Bronchial epithelial cell (primary cell): ENCODE measurements at regions not wholly inside any gene's neighbourhood (a gene's known extent, or its start where the extent isn't known, plus 50 kb on each side); places are given as distances from the start of the nearest gene placed in this dataset.

Experiments used
- DNase-seq: peaks from one replicate; pipeline ENCODE4 v3.0.0-alpha.2; 2010; ENCODE audit warnings: low read depth
- FAIRE-seq: peaks from 2 replicates; lab custom pipeline; 2011; peaks lifted over from hg19 to GRCh38; lab: Jason Lieb, UNC
- H3K27me3 ChIP-seq: 2 replicates; pipeline ENCODE4 v1.5.1; 2011; ENCODE audit warnings: low read length; ENCODE audit not compliant: control insufficient read depth, insufficient read depth
- H3K36me3 ChIP-seq: 2 replicates; pipeline ENCODE4 v1.5.1; 2011; ENCODE audit warnings: low read length; ENCODE audit not compliant: control insufficient read depth, insufficient read depth
- H3K4me3 ChIP-seq: 2 replicates; pipeline ENCODE4 v1.5.1; 2011; ENCODE audit warnings: mild to moderate bottlenecking, low read depth, low read length, control low read depth
- CTCF ChIP-seq: IDR thresholded peaks from 2 replicates; pipeline ENCODE4 v1.5.1; 2011; ENCODE audit warnings: mild to moderate bottlenecking, moderate library complexity, low read length, control low read depth, inconsistent platforms; ENCODE audit not compliant: insufficient read depth, severe bottlenecking

DNA sequence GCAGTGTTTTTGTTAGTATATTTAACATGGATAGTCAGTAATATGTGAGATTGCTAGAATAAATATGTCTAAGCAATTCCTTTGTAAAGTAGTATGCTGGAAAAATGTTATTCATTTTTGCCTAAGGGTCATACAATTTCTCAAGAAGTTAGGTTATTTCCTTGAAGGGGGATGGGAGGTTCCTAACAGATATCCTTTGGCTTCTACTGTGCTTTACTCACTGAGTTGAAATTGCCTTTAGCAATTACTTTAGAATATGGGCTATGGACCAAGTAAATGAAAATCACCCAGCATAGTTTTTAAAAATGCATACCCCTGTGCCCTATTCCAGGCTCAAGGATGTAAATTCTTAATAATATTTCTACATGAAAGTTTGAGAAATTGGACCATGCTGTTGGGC lies 1386.4 kb upstream of the SLC39A10 start:
- DNase-seq, result no peak
- TF ChIP-seq CTCF, result no peak
- H3K4me3 ChIP-seq, result no peak overlapping the region
- FAIRE-seq, result no peak
- H3K36me3 ChIP-seq, result no peaks in the 10 kb centered on the region
- H3K27me3 ChIP-seq, result no peaks in the 10 kb centered on the region

GRCh38 chr2:194264586-194264985 lies 1392.4 kb upstream of the SLC39A10 start:
- Histone ChIP-seq H3K27me3 (no peaks in the 10 kb centered on the region), H3K36me3 (no peaks in the 10 kb centered on the region), H3K4me3 (no peak overlapping the region)
- TF ChIP-seq CTCF, result no peak
- FAIRE-seq (no peak), DNase-seq (no peak)

- no peak for TF ChIP-seq CTCF
- DNase-seq (no peak), FAIRE-seq (no peak)
- Histone ChIP-seq H3K36me3 (no peaks in the 10 kb centered on the region), H3K4me3 (no peak overlapping the region), H3K27me3 (no peaks in the 10 kb centered on the region)
Measured at GRCh38 chr2:194260185-194260584, 1396.8 kb upstream of the SLC39A10 start.

DNA sequence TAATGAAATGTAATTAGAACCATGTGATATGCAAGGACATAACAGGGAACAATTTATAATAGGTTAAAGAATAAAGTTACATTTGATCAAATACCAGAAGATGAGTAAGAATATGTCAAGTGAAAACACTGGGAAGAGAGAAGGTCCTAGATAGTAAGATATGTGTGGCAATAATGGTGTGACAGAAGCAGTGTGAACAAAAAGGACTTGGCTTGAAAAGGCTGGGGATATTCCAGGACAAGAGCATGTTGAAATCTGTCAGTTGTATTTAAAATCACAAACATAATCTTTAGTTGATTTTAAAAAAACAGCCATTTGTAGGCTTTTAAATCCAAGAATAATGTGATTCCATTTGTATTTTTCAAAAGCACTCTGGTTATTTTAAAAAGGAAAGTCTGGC lies 1399.9 kb upstream of the SLC39A10 start:
- TF ChIP-seq CTCF, result no peak
- FAIRE-seq, result no peak

GRCh38 chr2:194253528-194254259 lies 1403.3 kb upstream of the SLC39A10 start:
- H3K36me3 ChIP-seq, result no peaks in the 10 kb centered on the region
- no peak overlapping the region for H3K4me3 ChIP-seq
- TF ChIP-seq CTCF, result no peak
- H3K27me3 ChIP-seq, result no peaks in the 10 kb centered on the region
- no peak for DNase-seq
- no peak for FAIRE-seq

More for the DNA sequence above, 1399.9 kb upstream of the SLC39A10 start:
- H3K27me3 ChIP-seq, result no peaks in the 10 kb centered on the region
- DNase-seq, result no peak
- H3K4me3 ChIP-seq, result no peak overlapping the region
- H3K36me3 ChIP-seq, result no peaks in the 10 kb centered on the region

- FAIRE-seq, result no peak
- no peak for TF ChIP-seq CTCF
- H3K27me3 ChIP-seq, result no peaks in the 10 kb centered on the region
- no peak overlapping the region for H3K4me3 ChIP-seq
- no peaks in the 10 kb centered on the region for H3K36me3 ChIP-seq
- no peak for DNase-seq
Measured at GRCh38 chr2:194252127-194252526, 1404.9 kb upstream of the SLC39A10 start.
